ENCODE measurements at regions not wholly inside any gene's neighbourhood (a gene's known extent, or its start where the extent isn't known, plus 50 kb on each side); places are given as distances from the start of the nearest gene placed in this dataset.

DNA sequence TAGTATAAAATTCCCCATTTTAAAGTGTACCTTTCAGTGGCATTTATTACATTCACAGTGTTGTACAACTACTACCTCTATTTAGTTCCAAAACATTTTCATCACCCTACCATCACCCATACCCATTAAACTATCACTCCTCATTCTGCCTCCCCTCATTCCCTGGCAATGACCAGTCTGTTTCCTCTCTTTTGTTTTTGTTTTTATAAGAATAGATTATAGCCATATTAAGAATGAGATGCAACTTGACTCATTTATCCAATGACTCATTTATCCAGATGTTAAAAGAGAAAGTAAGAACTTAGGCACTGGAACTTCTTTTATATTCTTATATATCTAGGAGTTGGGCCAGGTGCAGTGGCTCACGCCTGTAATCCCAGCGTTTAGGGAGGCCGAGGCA is 156.3 kb downstream of the FAT3 start:
- H3K4me1 Mint-ChIP-seq, result no peaks in the 10 kb centered on the region
- H3K36me3 Mint-ChIP-seq, result no peaks in the 10 kb centered on the region
- DNase-seq, result no peak
- no peak overlapping the region for H3K27ac Mint-ChIP-seq
- no peak for ATAC-seq
- CTCF ChIA-PET, result no interaction called here
- no peak overlapping the region for H3K4me3 Mint-ChIP-seq
- H3K27me3 Mint-ChIP-seq, result no peaks in the 10 kb centered on the region
- H3K9me3 Mint-ChIP-seq (ENCODE audit: low read depth), result no peaks in the 10 kb centered on the region

- ATAC-seq (no peak), DNase-seq (no peak)
- CTCF ChIA-PET, result no interaction called here
- Mint-ChIP-seq H3K27me3 (no peaks in the 10 kb centered on the region), H3K36me3 (no peaks in the 10 kb centered on the region), H3K4me3 (no peak overlapping the region), H3K4me1 (no peaks in the 10 kb centered on the region), H3K27ac (no peak overlapping the region), H3K9me3 (ENCODE audit: low read depth) (no peaks in the 10 kb centered on the region)
Measured at GRCh38 chr11:92382311-92382710, 157.7 kb downstream of the FAT3 start.

DNA sequence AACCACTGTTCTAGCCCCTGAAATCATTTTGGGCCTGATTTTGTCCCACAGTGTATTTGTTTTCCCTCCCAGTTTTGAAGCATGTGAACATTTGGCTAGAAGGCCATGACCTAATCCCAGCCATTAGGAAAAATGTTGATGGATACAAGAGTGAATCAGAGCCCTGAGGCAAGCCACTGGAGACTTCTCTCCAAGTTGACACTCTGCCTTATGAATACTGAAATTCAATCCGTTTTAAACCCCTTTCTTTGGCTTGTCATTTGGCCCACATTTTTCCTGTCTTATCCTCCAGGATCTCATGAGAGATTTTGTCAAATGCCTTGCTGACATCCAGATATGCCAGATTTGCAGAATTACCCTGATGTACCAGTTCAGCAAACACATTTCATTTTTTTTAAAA is 158.8 kb downstream of the FAT3 start:
- H3K4me3 Mint-ChIP-seq, result no peak overlapping the region
- no peak overlapping the region for H3K27ac Mint-ChIP-seq
- no peak for DNase-seq
- ATAC-seq, result no peak
- no peaks in the 10 kb centered on the region for H3K36me3 Mint-ChIP-seq
- H3K4me1 Mint-ChIP-seq, result no peaks in the 10 kb centered on the region
- no peaks in the 10 kb centered on the region for H3K9me3 Mint-ChIP-seq (ENCODE audit: low read depth)
- H3K27me3 Mint-ChIP-seq, result no peaks in the 10 kb centered on the region
- CTCF ChIA-PET, result no interaction called here

GRCh38 chr11:92384358-92384757 is 159.7 kb downstream of the FAT3 start:
- ATAC-seq (no peak), DNase-seq (no peak)
- H3K27ac Mint-ChIP-seq, result no peak overlapping the region
- no peaks in the 10 kb centered on the region for H3K4me1 Mint-ChIP-seq
- H3K4me3 Mint-ChIP-seq, result no peak overlapping the region
- no peaks in the 10 kb centered on the region for H3K9me3 Mint-ChIP-seq (ENCODE audit: low read depth)
- H3K27me3 Mint-ChIP-seq, result no peaks in the 10 kb centered on the region
- H3K36me3 Mint-ChIP-seq, result no peaks in the 10 kb centered on the region
- CTCF ChIA-PET, result interaction anchor here (1.6 kb wide), 1 partner anchor 11 kb away, joined by 3 read pairs; no protein-coding TSS in a partner anchor

DNA sequence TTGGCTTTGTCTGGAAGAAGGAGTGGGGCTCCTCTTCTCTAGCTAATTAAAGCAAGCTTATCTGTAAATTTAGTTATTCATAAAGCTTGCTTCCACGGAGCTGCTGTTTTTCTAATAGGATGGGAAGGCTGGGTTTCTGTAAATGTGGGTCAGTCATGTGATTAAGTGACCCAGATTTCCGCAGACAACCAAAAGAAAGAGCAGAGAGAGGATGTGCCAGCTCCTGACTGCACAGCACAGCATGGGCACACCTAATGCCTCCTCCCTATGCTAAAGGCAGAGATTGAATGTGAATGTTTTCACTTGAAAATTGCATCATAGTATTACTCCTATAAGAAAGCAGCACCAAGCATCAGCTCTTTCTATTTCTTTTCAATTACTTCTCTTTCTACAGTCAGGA is 160.2 kb downstream of the FAT3 start:
- H3K36me3 Mint-ChIP-seq, result no peaks in the 10 kb centered on the region
- H3K27ac Mint-ChIP-seq, result no peak overlapping the region
- H3K4me1 Mint-ChIP-seq, result no peaks in the 10 kb centered on the region
- H3K9me3 Mint-ChIP-seq (ENCODE audit: low read depth), result no peaks in the 10 kb centered on the region
- no peak overlapping the region for H3K4me3 Mint-ChIP-seq
- ATAC-seq (no peak), DNase-seq (no peak)
- CTCF ChIA-PET, result interaction anchor here (1.6 kb wide), 1 partner anchor 11 kb away, joined by 3 read pairs; no protein-coding TSS in a partner anchor
- no peaks in the 10 kb centered on the region for H3K27me3 Mint-ChIP-seq

GRCh38 chr11:92386577-92386976 is 162.0 kb downstream of the FAT3 start:
- Mint-ChIP-seq H3K27ac (no peak overlapping the region), H3K36me3 (no peaks in the 10 kb centered on the region), H3K9me3 (ENCODE audit: low read depth) (no peaks in the 10 kb centered on the region), H3K4me1 (no peaks in the 10 kb centered on the region), H3K27me3 (no peaks in the 10 kb centered on the region), H3K4me3 (no peak overlapping the region)
- DNase-seq (no peak), ATAC-seq (no peak)
- CTCF ChIA-PET, result no interaction called here

- no peak for ATAC-seq
- Mint-ChIP-seq H3K4me1 (no peaks in the 10 kb centered on the region), H3K9me3 (ENCODE audit: low read depth) (no peaks in the 10 kb centered on the region), H3K27me3 (no peaks in the 10 kb centered on the region), H3K36me3 (no peaks in the 10 kb centered on the region), H3K27ac (no peak overlapping the region), H3K4me3 (no peak overlapping the region)
- CTCF ChIA-PET, result no interaction called here
- DNase-seq, result no peak
Measured at GRCh38 chr11:92387859-92388258, 163.2 kb downstream of the FAT3 start.

DNA sequence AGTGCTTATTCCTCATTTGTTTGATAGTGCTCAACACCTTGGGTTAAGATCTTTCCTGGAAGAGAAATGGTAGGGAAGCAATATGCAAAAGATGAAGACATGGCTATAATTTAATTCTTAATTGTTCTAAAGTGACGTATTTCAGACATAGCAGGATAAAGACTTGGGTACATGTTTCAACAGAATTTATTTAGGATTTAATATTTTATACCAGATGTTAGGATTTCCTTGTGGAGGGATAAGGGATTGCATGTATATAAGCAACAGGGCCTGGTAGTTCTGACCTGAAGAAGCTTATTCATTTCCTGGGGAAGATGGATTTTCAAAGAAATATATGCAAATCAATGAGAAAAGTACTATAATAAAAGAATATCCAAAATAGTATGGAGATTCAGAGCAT is 163.8 kb downstream of the FAT3 start:
- no peak overlapping the region for H3K27ac Mint-ChIP-seq
- ATAC-seq, result no peak

GRCh38 chr11:92390783-92391182 is 166.2 kb downstream of the FAT3 start:
- ATAC-seq, result no peak
- no peak overlapping the region for H3K4me3 Mint-ChIP-seq
- no peaks in the 10 kb centered on the region for H3K36me3 Mint-ChIP-seq
- CTCF ChIA-PET, result no interaction called here
- H3K27ac Mint-ChIP-seq, result no peak overlapping the region
- no peak for DNase-seq
- H3K4me1 Mint-ChIP-seq, result no peaks in the 10 kb centered on the region
- no peaks in the 10 kb centered on the region for H3K27me3 Mint-ChIP-seq
- no peaks in the 10 kb centered on the region for H3K9me3 Mint-ChIP-seq (ENCODE audit: low read depth)

More for the DNA sequence above, 163.8 kb downstream of the FAT3 start:
- H3K36me3 Mint-ChIP-seq, result no peaks in the 10 kb centered on the region
- CTCF ChIA-PET, result no interaction called here
- H3K9me3 Mint-ChIP-seq (ENCODE audit: low read depth), result no peaks in the 10 kb centered on the region
- H3K4me3 Mint-ChIP-seq, result no peak overlapping the region
- no peak for DNase-seq
- H3K4me1 Mint-ChIP-seq, result no peaks in the 10 kb centered on the region
- no peaks in the 10 kb centered on the region for H3K27me3 Mint-ChIP-seq

DNA sequence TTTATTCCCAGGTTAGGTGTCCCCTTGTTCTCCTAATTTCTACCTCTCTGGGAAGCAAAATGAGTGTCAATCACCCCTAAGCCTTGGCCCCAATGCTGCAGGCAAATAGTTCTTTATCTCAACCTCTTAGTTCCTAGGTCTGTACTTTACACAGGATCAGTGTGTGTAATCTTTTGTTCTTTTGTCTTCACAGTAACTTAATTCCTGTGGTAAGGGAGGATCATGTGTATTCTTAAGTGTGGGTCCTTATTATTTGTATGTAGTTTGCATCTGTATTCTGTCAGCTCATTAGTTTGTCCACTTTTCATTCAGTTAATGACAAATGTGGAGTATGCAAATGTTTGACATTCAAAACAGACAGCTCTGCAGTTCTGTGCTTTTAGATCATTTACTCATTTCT is 166.7 kb downstream of the FAT3 start:
- no peaks in the 10 kb centered on the region for H3K36me3 Mint-ChIP-seq
- H3K4me3 Mint-ChIP-seq, result no peak overlapping the region
- H3K4me1 Mint-ChIP-seq, result no peaks in the 10 kb centered on the region
- no peaks in the 10 kb centered on the region for H3K9me3 Mint-ChIP-seq (ENCODE audit: low read depth)
- CTCF ChIA-PET, result no interaction called here
- no peaks in the 10 kb centered on the region for H3K27me3 Mint-ChIP-seq
- no peak for ATAC-seq
- no peak overlapping the region for H3K27ac Mint-ChIP-seq
- no peak for DNase-seq

DNA sequence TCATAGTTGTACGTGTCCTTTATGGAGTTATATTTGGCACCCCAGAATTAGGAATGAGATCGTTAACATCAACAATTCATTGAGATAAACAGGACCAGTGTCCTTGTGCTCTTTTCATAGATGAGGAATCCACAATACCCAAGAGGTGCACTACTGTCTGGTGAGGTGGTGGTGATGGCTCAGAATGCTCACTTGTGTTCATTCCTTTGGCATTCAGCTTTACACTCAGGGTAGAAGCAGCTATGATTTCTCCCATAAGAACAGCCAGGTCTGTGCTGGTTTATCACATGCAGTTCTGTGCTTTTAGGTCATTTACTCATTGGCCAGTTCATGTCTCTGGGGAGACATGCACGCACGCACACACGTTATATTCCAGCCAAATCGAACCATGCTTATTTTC is 167.2 kb downstream of the FAT3 start:
- no peaks in the 10 kb centered on the region for H3K36me3 Mint-ChIP-seq
- DNase-seq (no peak), ATAC-seq (no peak)
- H3K4me1 Mint-ChIP-seq, result no peaks in the 10 kb centered on the region
- no peak overlapping the region for H3K27ac Mint-ChIP-seq
- no peaks in the 10 kb centered on the region for H3K9me3 Mint-ChIP-seq (ENCODE audit: low read depth)
- no peak overlapping the region for H3K4me3 Mint-ChIP-seq
- H3K27me3 Mint-ChIP-seq, result no peaks in the 10 kb centered on the region
- CTCF ChIA-PET, result no interaction called here

GRCh38 chr11:92393218-92393617 is 168.6 kb downstream of the FAT3 start:
- no peaks in the 10 kb centered on the region for H3K4me1 Mint-ChIP-seq
- no peak overlapping the region for H3K4me3 Mint-ChIP-seq
- no peaks in the 10 kb centered on the region for H3K9me3 Mint-ChIP-seq (ENCODE audit: low read depth)
- CTCF ChIA-PET, result no interaction called here
- DNase-seq, result no peak
- H3K27me3 Mint-ChIP-seq, result no peaks in the 10 kb centered on the region
- ATAC-seq, result no peak
- no peaks in the 10 kb centered on the region for H3K36me3 Mint-ChIP-seq
- H3K27ac Mint-ChIP-seq, result no peak overlapping the region

GRCh38 chr11:92396133-92396532 is 171.5 kb downstream of the FAT3 start:
- no peak overlapping the region for H3K27ac Mint-ChIP-seq
- ATAC-seq (no peak), DNase-seq (no peak)
- no peaks in the 10 kb centered on the region for H3K36me3 Mint-ChIP-seq
- CTCF ChIA-PET, result no interaction called here
- no peaks in the 10 kb centered on the region for H3K27me3 Mint-ChIP-seq
- no peak overlapping the region for H3K4me3 Mint-ChIP-seq
- no peaks in the 10 kb centered on the region for H3K4me1 Mint-ChIP-seq
- no peaks in the 10 kb centered on the region for H3K9me3 Mint-ChIP-seq (ENCODE audit: low read depth)

- Mint-ChIP-seq H3K36me3 (no peaks in the 10 kb centered on the region), H3K4me1 (no peaks in the 10 kb centered on the region), H3K27me3 (no peaks in the 10 kb centered on the region), H3K27ac (no peak overlapping the region), H3K9me3 (ENCODE audit: low read depth) (no peaks in the 10 kb centered on the region), H3K4me3 (no peak overlapping the region)
- CTCF ChIA-PET, result no interaction called here
- DNase-seq (no peak), ATAC-seq (no peak)
Measured at GRCh38 chr11:92397221-92397755, 172.7 kb downstream of the FAT3 start.

DNA sequence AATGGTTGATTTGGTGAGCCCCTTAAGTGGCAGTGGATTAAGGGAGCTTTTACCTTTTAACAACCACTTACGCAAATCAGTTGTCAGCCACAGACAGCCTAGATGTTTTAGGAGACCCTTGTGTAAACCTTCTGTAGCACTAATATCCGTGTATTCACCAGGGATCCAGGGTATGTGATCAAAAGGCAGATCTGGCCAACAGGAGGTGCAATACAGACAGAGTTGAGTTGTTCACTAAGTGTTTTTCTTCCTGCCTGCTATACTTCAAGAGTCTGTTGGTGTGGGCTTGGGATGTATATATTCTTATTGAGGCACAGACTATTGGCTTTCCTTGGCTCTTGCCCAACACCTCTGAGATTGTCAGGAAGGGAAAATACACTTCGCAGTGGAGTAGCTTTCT is 175.1 kb downstream of the FAT3 start:
- H3K27ac Mint-ChIP-seq, result no peak overlapping the region
- no peak overlapping the region for H3K4me3 Mint-ChIP-seq
- no peak for ATAC-seq
- CTCF ChIA-PET, result no interaction called here
- no peaks in the 10 kb centered on the region for H3K27me3 Mint-ChIP-seq
- H3K9me3 Mint-ChIP-seq (ENCODE audit: low read depth), result no peaks in the 10 kb centered on the region
- H3K4me1 Mint-ChIP-seq, result no peaks in the 10 kb centered on the region
- H3K36me3 Mint-ChIP-seq, result no peaks in the 10 kb centered on the region
- no peak for DNase-seq
